ENCODE measurements at regions not wholly inside any gene's neighbourhood (a gene's known extent, or its start where the extent isn't known, plus 50 kb on each side); places are given as distances from the start of the nearest gene placed in this dataset.

DNA sequence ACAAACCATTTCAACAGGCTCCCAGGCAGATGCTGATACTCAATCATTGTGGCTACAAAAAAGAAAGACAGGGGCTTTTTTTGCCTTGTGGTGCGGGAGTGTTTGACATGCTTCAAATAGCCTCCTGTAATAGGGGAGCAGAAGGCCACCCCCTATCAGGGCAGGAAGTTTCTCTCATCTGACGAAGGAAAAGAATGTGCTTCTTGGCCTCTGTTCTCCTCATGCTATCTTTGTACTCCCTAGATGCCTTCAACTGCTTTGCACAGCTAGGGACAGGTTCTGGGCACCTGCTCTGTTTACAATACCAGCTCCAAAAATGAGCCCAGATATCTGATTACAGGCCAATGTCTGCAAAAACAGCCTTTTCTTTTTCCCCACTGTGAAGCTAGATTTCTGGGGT, 391.1 kb downstream of the STIM2 start:
- TF ChIP-seq, protein P1, sequence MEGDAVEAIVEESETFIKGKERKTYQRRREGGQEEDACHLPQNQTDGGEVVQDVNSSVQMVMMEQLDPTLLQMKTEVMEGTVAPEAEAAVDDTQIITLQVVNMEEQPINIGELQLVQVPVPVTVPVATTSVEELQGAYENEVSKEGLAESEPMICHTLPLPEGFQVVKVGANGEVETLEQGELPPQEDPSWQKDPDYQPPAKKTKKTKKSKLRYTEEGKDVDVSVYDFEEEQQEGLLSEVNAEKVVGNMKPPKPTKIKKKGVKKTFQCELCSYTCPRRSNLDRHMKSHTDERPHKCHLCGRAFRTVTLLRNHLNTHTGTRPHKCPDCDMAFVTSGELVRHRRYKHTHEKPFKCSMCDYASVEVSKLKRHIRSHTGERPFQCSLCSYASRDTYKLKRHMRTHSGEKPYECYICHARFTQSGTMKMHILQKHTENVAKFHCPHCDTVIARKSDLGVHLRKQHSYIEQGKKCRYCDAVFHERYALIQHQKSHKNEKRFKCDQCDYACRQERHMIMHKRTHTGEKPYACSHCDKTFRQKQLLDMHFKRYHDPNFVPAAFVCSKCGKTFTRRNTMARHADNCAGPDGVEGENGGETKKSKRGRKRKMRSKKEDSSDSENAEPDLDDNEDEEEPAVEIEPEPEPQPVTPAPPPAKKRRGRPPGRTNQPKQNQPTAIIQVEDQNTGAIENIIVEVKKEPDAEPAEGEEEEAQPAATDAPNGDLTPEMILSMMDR (IDR thresholded peaks at IDR 0.05; ENCODE audit: insufficient read depth, low read depth, low read length), result no peak
- TF ChIP-seq EZH2 (IDR thresholded peaks at IDR 0.05; ENCODE audit: insufficient read depth, low read length), result no peak

Measured in astrocyte (in vitro differentiated cells and primary cell).